ENCODE measurements at regions not wholly inside any gene's neighbourhood (a gene's known extent, or its start where the extent isn't known, plus 50 kb on each side); places are given as distances from the start of the nearest gene placed in this dataset.

DNA sequence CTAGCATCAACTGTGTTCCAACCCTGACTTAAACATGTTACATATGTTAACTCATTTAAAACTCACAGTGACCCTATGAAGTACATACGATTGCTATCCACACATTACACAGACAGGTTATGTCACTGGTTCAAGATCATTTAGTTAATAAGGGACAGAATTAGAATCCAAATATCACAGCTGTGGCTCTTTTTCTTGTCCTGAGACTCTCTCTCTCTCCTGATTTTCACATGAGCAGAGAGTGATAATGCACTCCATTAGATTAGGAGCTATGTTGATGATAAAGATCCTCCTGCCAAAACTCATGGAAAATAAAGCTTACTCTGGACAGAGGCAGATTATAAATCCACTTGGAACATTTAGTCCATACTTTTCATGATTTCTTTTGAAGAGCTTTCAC is 408.3 kb downstream of the PPARGC1A start:
- H3K14ac ChIP-seq (ENCODE audit: insufficient read depth, low read length), result no peak overlapping the region
- H2BK15ac ChIP-seq (ENCODE audit: low read depth, low read length), result no peak overlapping the region
- H3K27ac ChIP-seq (ENCODE audit: insufficient read length, low read depth, low read length), result no peak overlapping the region
- H3K79me1 ChIP-seq (ENCODE audit: insufficient read depth, low read depth, low read length, poor library complexity, severe bottlenecking), result no peaks in the 10 kb centered on the region
- H2AFZ ChIP-seq (ENCODE audit: low read length), result no peak overlapping the region
- no peak overlapping the region for H3K23ac ChIP-seq (ENCODE audit: insufficient read length, low read depth, low read length)
- Mint-ChIP-seq H3K27me3 (ENCODE audit: low read depth) (no peaks in the 10 kb centered on the region), H3K4me1 (peaks cover 0 to 12% of the 10 kb centered on the region in 2 experiments; a peak in 2 of 4 replicates), H3K36me3 (ENCODE audit: insufficient read depth in 1 of 3, low read depth in 3 of 3) (no peaks in the 10 kb centered on the region), H3K27ac (no peak overlapping the region), H3K4me3 (no peak overlapping the region), H3K9me3 (no peaks in the 10 kb centered on the region)
- no peak overlapping the region for H2BK5ac ChIP-seq (ENCODE audit: insufficient read length, low read length)
- no peak overlapping the region for H3K4ac ChIP-seq (ENCODE audit: low read depth, low read length)
- no peak for DNase-seq
- H2AK5ac ChIP-seq (ENCODE audit: insufficient read length, low read length), result no peak overlapping the region
- no peak overlapping the region for H4K5ac ChIP-seq (ENCODE audit: insufficient read length, low read depth, low read length)
- no peak overlapping the region for H3K9ac ChIP-seq (ENCODE audit: extremely low read depth, insufficient read length, low read length)
- no peak overlapping the region for H3K56ac ChIP-seq (ENCODE audit: insufficient read length, low read depth, low read length)
- H3K4me1 ChIP-seq (ENCODE audit: insufficient read depth, low read length), result no peaks in the 10 kb centered on the region; the same call in 1 of the 2 replicates
- no peaks in the 10 kb centered on the region for H3K79me2 ChIP-seq (ENCODE audit: insufficient read depth, low read length)
- no peak overlapping the region for H3T11ph ChIP-seq (ENCODE audit: low read length)
- H4K91ac ChIP-seq (ENCODE audit: insufficient read length, low read depth, low read length), result no peak overlapping the region
- no peak overlapping the region for H4K8ac ChIP-seq (replicated peaks; ENCODE audit: insufficient read length, low read depth, low read length)
- no peaks in the 10 kb centered on the region for H3K23me2 ChIP-seq (ENCODE audit: insufficient read length, low read depth, low read length, poor library complexity, severe bottlenecking)
- no peaks in the 10 kb centered on the region for H3K9me3 ChIP-seq (ENCODE audit: control insufficient read depth, low read depth, low read length)
- no peak for TF ChIP-seq CTCF (conservative IDR thresholded peaks at IDR 0.05)
- no peak overlapping the region for H2BK20ac ChIP-seq (ENCODE audit: low read depth, low read length, poor library complexity, severe bottlenecking)
- H3K4me2 ChIP-seq (ENCODE audit: insufficient read depth, insufficient read length, low read length), result no peak overlapping the region
- no peaks in the 10 kb centered on the region for H4K20me1 ChIP-seq (ENCODE audit: control insufficient read depth, insufficient read depth, insufficient read length)
- no peaks in the 10 kb centered on the region for H3K27me3 ChIP-seq (ENCODE audit: insufficient read depth, low read length)
- no peak overlapping the region for H3K18ac ChIP-seq (ENCODE audit: insufficient read length, low read depth, low read length)
- no peak overlapping the region for H2BK12ac ChIP-seq (ENCODE audit: insufficient read length, low read depth, low read length)
- H2BK120ac ChIP-seq (ENCODE audit: low read depth, low read length, poor library complexity, severe bottlenecking), result no peak overlapping the region
- WGBS (ENCODE audit: extremely low coverage, insufficient read length, low lambda C conversion rate), result no CpG with 5 or more reads among the region's 1 CpG
